WI38 (cell line): ENCODE measurements at regions not wholly inside any gene's neighbourhood (a gene's known extent, or its start where the extent isn't known, plus 50 kb on each side); places are given as distances from the start of the nearest gene placed in this dataset.

Experiments
- H3K4me3 ChIP-seq: 2 replicates; pipeline ENCODE4 v1.5.1; 2011; ENCODE audit warnings: low read depth, mild to moderate bottlenecking, control low read depth, low read length
- CTCF ChIP-seq: IDR thresholded peaks from 2 replicates; pipeline ENCODE4 v1.5.1; 2012; ENCODE audit warnings: low read depth, mild to moderate bottlenecking, control low read depth, low read length

- no peak overlapping the region for H3K4me3 ChIP-seq
- TF ChIP-seq CTCF, result no peak
These were observed 58.8 kb upstream of the C1QTNF9B start for GRCh38 chr13:23956106-23956505.

GRCh38 chr13:23957981-23958380 lies 60.7 kb upstream of the C1QTNF9B start:
- no peak overlapping the region for H3K4me3 ChIP-seq
- no peak for TF ChIP-seq CTCF

GRCh38 chr13:23959231-23959862 lies 62.0 kb upstream of the C1QTNF9B start:
- TF ChIP-seq CTCF, result no peak
- no peak overlapping the region for H3K4me3 ChIP-seq

- TF ChIP-seq CTCF, result peak; percentile 74
These were observed 63.4 kb upstream of the C1QTNF9B start for GRCh38 chr13:23960566-23961156.

GRCh38 chr13:23963184-23963931 lies 66.1 kb upstream of the C1QTNF9B start:
- TF ChIP-seq CTCF, result no peak
- H3K4me3 ChIP-seq, result no peak overlapping the region

More at GRCh38 chr13:23960566-23961156, 63.4 kb upstream of the C1QTNF9B start:
- H3K4me3 ChIP-seq, result no peak overlapping the region

- no peak for TF ChIP-seq CTCF
- no peak overlapping the region for H3K4me3 ChIP-seq
These were observed 66.6 kb upstream of the C1QTNF9B start for GRCh38 chr13:23963947-23964346.

- no peak for TF ChIP-seq CTCF
- H3K4me3 ChIP-seq, result no peak overlapping the region
These were observed 68.0 kb upstream of the C1QTNF9B start for GRCh38 chr13:23965346-23965745.
